ENCODE measurements at regions not wholly inside any gene's neighbourhood (a gene's known extent, or its start where the extent isn't known, plus 50 kb on each side); places are given as distances from the start of the nearest gene placed in this dataset.

GRCh38 chr6:130574146-130574545 lies 208.3 kb downstream of the TMEM200A start:
- in situ Hi-C loops (cut with HindIII; ENCODE audit: low pct_unique_long_range_greater_than_20kb, low sequenced_read_pairs) (no loop called here), intact Hi-C loops (cut with micrococcal nuclease; ENCODE audit: unreplicated experiment) (no loop called here)
- BruUV-seq (replicated peaks), result no TSS peak
- Histone ChIP-seq H3K27me3 (ENCODE audit: control insufficient read depth, insufficient read depth, low read length) (no peaks in the 10 kb centered on the region), H3K9me3 (ENCODE audit: control insufficient read depth, insufficient read depth, low read depth, low read length) (no peaks in the 10 kb centered on the region), H3K4me1 (ENCODE audit: control insufficient read depth, insufficient read depth, low read length) (no peaks in the 10 kb centered on the region), H3K36me3 (ENCODE audit: control insufficient read depth, insufficient read depth, low read length) (no peaks in the 10 kb centered on the region), H3K4me3 (ENCODE audit: low read depth in 2 of 2, low read length in 2 of 2) (no peak overlapping the region), H3K27ac (ENCODE audit: low read length) (no peak overlapping the region)
- no peak for DNase-seq (ENCODE audit: low read depth, low spot score)
- ChIA-PET POLR2A (no interaction called here), CTCF (no interaction called here)
- no peak for ATAC-seq
- TF ChIP-seq, protein P1, sequence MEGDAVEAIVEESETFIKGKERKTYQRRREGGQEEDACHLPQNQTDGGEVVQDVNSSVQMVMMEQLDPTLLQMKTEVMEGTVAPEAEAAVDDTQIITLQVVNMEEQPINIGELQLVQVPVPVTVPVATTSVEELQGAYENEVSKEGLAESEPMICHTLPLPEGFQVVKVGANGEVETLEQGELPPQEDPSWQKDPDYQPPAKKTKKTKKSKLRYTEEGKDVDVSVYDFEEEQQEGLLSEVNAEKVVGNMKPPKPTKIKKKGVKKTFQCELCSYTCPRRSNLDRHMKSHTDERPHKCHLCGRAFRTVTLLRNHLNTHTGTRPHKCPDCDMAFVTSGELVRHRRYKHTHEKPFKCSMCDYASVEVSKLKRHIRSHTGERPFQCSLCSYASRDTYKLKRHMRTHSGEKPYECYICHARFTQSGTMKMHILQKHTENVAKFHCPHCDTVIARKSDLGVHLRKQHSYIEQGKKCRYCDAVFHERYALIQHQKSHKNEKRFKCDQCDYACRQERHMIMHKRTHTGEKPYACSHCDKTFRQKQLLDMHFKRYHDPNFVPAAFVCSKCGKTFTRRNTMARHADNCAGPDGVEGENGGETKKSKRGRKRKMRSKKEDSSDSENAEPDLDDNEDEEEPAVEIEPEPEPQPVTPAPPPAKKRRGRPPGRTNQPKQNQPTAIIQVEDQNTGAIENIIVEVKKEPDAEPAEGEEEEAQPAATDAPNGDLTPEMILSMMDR (IDR thresholded peaks at IDR 0.05), result no peak
- TF ChIP-seq POLR2AphosphoS5 (IDR thresholded peaks at IDR 0.05; ENCODE audit: low read depth, low read length), result no peak
- no peak for TF ChIP-seq TCF7L2 (IDR thresholded peaks at IDR 0.05; ENCODE audit: low read depth, low read length)
- TF ChIP-seq SIN3A (IDR thresholded peaks at IDR 0.05; ENCODE audit: borderline replicate concordance, insufficient read depth, low read depth, low read length), result no peak
- TF ChIP-seq, protein P2, sequence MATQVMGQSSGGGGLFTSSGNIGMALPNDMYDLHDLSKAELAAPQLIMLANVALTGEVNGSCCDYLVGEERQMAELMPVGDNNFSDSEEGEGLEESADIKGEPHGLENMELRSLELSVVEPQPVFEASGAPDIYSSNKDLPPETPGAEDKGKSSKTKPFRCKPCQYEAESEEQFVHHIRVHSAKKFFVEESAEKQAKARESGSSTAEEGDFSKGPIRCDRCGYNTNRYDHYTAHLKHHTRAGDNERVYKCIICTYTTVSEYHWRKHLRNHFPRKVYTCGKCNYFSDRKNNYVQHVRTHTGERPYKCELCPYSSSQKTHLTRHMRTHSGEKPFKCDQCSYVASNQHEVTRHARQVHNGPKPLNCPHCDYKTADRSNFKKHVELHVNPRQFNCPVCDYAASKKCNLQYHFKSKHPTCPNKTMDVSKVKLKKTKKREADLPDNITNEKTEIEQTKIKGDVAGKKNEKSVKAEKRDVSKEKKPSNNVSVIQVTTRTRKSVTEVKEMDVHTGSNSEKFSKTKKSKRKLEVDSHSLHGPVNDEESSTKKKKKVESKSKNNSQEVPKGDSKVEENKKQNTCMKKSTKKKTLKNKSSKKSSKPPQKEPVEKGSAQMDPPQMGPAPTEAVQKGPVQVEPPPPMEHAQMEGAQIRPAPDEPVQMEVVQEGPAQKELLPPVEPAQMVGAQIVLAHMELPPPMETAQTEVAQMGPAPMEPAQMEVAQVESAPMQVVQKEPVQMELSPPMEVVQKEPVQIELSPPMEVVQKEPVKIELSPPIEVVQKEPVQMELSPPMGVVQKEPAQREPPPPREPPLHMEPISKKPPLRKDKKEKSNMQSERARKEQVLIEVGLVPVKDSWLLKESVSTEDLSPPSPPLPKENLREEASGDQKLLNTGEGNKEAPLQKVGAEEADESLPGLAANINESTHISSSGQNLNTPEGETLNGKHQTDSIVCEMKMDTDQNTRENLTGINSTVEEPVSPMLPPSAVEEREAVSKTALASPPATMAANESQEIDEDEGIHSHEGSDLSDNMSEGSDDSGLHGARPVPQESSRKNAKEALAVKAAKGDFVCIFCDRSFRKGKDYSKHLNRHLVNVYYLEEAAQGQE (IDR thresholded peaks at IDR 0.05; ENCODE audit: insufficient read depth in 1 of 2, low read depth in 2 of 2, low read length in 1 of 2), result no peak

DNA sequence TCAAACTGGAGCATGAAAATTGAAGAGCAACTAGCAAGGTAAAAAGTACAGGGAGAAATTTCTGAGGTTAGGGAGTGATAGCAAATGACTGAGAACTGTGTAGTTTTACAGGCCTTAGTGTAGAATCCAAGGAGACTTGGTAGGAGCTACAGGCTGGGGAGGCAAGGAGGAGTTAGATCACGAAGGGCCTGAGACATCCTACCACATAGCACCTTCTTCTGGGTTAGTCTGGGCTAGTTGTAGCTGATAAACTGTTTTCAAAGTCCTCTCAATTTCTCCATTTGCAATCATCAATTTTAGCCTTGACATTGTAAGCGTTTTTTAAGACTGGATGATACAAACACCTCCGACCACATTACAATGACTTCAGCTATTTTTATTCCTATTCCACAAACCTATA lies 209.7 kb downstream of the TMEM200A start:
- Histone ChIP-seq H3K27ac (ENCODE audit: low read length) (no peak overlapping the region), H3K36me3 (ENCODE audit: control insufficient read depth, insufficient read depth, low read length) (no peaks in the 10 kb centered on the region), H3K9me3 (ENCODE audit: control insufficient read depth, insufficient read depth, low read depth, low read length) (no peaks in the 10 kb centered on the region), H3K4me1 (ENCODE audit: control insufficient read depth, insufficient read depth, low read length) (no peaks in the 10 kb centered on the region), H3K27me3 (ENCODE audit: control insufficient read depth, insufficient read depth, low read length) (no peaks in the 10 kb centered on the region), H3K4me3 (ENCODE audit: low read depth in 2 of 2, low read length in 2 of 2) (no peak overlapping the region)
- ChIA-PET POLR2A (no interaction called here), CTCF (no interaction called here)
- ATAC-seq, result no peak
- intact Hi-C loops (cut with micrococcal nuclease; ENCODE audit: unreplicated experiment) (no loop called here), in situ Hi-C loops (cut with HindIII; ENCODE audit: low pct_unique_long_range_greater_than_20kb, low sequenced_read_pairs) (no loop called here)
- TF ChIP-seq, protein P2 (IDR thresholded peaks at IDR 0.05; ENCODE audit: insufficient read depth in 1 of 2, low read depth in 2 of 2, low read length in 1 of 2), result no peak
- no peak for TF ChIP-seq POLR2AphosphoS5 (IDR thresholded peaks at IDR 0.05; ENCODE audit: low read depth, low read length)
- TF ChIP-seq, protein P1 (IDR thresholded peaks at IDR 0.05), result no peak
- TF ChIP-seq SIN3A (IDR thresholded peaks at IDR 0.05; ENCODE audit: borderline replicate concordance, insufficient read depth, low read depth, low read length), result no peak
- TF ChIP-seq TCF7L2 (IDR thresholded peaks at IDR 0.05; ENCODE audit: low read depth, low read length), result no peak
- BruUV-seq (replicated peaks), result no TSS peak
- no peak for DNase-seq (ENCODE audit: low read depth, low spot score)
